Activated CD8-positive, alpha-beta memory T cell treated with anti-CD3 and anti-CD28 coated beads for 36 hours (primary cell): ENCODE measurements at regions not wholly inside any gene's neighbourhood (a gene's known extent, or its start where the extent isn't known, plus 50 kb on each side); places are given as distances from the start of the nearest gene placed in this dataset.

ENCODE experiments used
- CTCF ChIA-PET: fragments of 350-600 bp; sonication (Branson Sonifier 250); formaldehyde crosslinking; loops from one replicate; lab custom pipeline; 2021; ENCODE audit warnings: antibody characterized with exemption; lab: Charles Lee
- POLR2A ChIA-PET: fragments of 350-600 bp; sonication (Branson Sonifier 250); formaldehyde crosslinking; loops from one replicate; lab custom pipeline; 2021; ENCODE audit warnings: antibody characterized with exemption; lab: Charles Lee

DNA sequence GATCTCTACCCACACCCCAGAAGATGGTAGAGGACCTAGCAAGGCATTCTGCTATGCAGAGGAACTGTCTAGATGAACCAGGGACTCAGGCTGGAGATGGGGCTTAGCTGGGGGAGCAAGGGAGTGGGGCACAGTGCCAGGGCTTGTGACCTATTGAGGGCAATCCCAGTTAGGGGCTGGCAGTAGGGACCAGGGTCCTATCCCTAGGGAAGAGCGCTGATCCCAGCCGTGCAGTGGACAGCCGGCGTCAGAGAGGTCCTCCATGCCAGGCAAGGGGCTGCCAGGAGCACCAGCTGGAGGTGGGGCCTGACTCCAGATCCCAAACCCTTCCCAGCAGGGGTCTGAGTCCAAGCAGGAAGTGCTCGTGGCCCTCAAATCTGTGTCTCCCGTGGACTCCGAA, 52.7 kb upstream of the NEURL1B start:
- CTCF ChIA-PET = no interaction called here
- POLR2A ChIA-PET = no interaction called here

DNA sequence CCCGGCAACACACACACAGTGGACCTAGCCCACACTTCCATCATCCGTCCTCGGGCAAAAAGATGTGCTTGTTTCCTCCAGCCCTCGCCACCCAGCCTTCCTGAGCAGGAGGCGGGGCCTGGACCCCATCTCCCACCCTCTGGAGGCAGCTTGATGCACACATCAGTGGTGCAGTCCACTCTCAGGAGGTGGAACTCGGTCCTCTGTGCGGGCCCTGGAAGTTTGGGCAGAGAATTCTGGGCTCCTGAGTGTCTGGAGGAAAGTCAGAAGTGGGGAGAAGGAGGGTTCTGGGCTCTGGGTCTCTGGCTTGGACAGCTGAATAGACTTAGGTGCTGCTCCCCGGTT, 54.0 kb upstream of the NEURL1B start:
- CTCF ChIA-PET = no interaction called here
- POLR2A ChIA-PET = no interaction called here

DNA sequence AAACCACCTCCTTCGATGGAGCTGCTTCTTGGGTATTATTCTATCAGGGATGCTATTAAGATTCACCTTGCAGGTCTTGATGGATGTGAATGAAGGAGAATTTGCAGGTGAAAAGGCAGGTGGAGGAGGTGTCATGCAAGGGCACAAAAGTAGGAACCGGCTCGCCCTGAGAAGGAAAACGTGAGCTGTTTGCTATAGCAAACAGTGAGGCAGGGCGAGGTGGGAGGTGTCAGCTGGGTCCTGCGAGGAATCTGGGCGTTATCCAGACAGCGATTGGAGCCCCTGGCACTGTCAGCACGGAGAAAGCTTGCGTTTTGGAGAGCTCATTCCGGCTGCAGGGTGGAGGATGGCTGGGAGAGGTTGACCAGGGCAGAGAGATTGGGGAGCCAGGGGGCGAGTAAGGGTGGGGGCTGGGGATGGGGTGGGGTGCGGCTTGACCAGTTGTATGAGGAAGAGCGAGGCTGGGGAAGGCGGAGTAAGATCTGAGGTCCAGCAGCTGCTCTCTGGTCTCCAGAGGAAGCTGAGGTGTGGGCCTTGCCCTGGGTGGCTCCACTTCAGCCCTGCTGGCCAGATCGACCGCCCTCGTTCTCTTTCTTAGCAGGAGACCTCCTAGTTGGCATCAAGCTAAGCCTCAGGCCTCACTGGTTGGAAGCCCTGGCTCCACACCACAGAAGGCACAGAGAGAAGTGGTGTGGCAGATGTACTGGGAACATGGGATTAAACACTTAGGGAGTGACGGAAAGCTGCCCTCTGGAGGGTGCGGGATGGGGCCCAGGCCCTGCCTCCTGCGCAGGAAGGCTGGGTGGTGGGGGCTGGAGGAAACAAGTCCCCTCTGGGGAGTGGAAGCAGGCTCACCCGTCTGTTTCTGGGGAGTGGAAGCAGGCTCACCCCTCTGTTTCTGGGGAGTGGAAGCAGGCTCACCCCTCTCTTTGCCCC, 54.7 kb upstream of the NEURL1B start:
- CTCF ChIA-PET = no interaction called here

DNA sequence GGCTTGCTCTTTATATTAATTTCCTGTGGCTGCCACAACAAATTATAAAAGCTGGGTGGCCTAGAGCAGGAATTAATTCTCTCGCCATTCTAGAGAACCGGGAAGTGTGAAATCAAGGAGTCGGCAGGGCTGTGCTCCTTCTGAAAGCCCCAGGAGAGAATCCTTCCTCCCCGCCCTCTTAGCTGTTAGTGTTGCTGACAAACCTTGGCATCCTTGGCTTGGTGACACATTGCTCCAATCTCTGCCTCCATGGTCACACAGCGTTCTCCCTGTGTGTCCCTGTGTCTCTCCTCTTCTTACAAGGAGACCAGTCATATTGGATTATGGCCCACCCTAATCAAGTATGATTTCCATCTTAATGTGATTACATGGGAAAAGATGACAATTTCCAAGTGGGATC, 55.9 kb upstream of the NEURL1B start:
- CTCF ChIA-PET = no interaction called here
- POLR2A ChIA-PET = interaction anchor here (0.6 kb wide), 1 partner anchor 105 kb away, joined by 8 read pairs; no protein-coding TSS in a partner anchor

More for the DNA sequence above, 54.7 kb upstream of the NEURL1B start:
- POLR2A ChIA-PET = no interaction called here

DNA sequence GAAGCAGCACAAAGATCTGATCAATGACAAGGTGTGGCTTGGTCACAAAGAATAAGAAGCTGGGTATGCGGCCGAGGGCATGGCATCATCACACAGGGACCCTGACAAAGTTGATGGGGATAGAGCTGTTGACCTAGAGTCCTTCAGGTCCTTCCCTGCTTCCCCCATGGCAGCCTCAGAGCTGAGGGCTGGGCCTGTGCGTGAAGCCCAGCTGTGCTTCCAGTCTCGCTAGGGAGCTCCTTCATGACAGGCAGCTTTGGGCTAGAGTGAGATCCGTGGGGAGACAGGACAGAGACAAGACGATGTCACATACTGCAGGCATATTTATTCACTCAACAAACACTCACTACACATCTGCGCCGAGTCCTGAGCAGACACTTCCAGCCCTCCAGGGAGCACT, 56.4 kb upstream of the NEURL1B start:
- ChIA-PET CTCF (no interaction called here), POLR2A (no interaction called here)

DNA sequence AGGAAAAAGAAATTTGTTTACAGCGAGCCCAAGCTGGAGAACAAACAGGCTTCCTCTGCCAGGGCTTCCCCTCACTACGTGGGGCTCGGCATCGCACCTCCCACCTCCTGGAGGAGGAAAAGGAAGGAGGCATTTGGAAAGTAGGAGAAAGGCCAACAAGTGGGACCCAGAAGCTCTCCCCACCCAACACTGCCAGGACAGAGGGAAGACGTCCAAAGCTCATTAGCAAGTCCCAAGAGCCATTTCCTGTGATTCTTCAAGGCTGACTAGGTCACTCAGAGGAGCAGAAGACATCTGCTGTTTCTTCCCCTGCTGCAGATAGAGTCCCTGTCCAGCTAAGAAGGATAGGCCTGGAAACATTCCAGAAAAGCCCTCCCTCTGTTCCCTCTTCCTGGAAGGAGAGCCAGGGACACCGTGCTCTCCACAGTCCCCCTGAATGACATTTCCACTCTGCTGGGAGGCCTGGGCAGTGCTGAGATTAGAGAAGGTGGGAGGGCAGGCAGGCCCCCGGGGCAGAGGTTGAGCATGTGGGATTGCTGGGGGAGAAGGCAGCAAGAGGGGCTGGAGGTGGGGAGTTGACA, 57.0 kb upstream of the NEURL1B start:
- ChIA-PET CTCF (no interaction called here), POLR2A (no interaction called here)

DNA sequence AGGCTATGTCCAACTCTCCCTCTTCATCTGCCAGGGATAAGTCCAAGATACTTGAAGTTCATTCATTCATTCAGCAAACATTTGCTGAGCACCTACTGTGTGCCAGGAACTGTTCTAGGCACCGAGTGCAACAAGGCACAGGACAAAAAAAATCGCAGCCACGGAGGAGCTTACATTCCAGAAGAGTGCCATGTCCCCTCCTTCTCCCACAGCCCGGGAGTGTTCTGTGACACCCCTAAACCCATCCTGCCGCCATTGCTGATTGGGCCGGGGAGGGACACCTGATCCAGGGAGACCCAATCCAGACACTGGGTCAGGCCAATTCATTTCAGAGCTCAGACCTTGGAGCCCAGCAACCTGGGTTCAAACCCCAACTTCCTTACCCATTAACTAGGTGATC, 58.1 kb upstream of the NEURL1B start:
- ChIA-PET POLR2A (no interaction called here), CTCF (no interaction called here)

DNA sequence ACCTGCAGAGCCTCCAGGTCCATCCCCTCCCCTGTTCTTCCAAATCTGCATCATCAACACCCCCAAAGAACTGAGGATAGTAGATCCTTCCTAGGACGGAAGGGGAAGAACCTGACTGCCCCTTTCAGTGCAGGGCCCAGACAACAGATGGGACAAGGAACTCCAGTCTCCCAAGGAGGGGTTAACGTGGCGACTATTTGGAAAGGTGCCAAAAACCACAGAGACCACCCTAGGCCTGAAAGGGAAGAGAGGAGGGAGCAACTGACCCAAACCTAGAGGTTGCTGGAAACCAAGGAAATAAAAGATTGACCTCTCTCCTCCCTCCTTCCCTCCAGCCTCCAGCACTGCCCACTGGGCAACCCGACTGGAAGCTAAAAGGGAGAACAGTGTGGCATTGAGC, 59.7 kb upstream of the NEURL1B start:
- POLR2A ChIA-PET = no interaction called here
- CTCF ChIA-PET = no interaction called here

DNA sequence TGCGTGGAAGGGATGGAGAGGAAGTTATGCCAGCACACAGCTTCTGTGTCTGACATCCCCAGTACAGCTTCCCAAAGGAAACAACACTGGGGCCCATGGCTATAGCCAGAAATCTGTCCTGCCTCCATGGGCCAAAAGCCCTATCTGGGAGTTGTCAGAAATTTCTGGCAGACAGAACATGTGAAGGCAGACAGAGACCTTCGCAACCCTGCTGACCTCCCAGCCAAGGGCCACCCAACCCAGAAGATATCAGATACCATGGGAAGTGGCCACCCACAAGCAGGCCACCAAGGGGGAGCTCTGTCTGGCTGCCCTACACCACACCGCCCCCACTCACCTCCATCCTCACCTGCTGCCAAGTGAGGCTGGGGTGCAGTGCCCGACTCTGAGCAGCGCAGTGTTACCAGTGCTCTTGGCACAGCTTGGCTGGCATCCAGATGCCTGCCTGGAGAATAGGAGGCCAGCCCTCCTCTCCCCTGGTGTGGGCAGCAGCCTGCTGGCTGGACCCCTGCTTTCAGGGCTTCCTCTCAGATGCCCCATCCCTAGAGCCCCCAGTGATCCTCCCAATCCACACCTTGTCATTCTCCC, 61.6 kb upstream of the NEURL1B start:
- CTCF ChIA-PET = no interaction called here
- POLR2A ChIA-PET = no interaction called here

DNA sequence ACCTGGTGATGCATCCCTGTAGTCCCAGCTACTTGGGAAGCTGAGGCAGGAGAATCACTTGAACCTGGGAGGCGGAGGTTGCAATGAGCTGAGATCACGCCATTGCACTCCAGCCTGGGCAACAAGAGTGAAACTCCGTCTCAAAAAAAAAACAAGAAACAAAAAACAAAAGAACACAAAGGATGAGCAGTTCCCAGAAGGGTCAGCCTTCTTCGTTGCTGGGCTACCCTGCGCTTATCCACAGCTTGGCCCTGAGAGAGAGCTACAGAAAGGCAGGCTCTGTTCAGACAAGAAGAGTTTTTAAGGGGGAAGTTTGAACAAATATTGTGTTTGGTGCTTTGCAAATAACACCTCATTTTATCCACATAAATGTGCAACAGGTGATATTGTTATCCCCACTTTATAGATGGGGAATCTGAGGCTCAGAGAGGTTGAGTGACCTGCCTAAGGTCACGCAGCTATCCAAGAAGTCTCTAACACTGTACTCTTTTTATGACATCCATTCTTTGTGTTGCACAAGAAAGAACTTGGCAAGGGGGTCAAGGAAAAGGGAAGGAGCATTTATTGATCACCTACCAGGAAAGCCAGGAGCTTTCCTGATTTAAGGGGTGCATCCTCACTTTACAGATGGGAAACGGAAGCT, 63.7 kb upstream of the NEURL1B start:
- ChIA-PET CTCF (no interaction called here), POLR2A (no interaction called here)

DNA sequence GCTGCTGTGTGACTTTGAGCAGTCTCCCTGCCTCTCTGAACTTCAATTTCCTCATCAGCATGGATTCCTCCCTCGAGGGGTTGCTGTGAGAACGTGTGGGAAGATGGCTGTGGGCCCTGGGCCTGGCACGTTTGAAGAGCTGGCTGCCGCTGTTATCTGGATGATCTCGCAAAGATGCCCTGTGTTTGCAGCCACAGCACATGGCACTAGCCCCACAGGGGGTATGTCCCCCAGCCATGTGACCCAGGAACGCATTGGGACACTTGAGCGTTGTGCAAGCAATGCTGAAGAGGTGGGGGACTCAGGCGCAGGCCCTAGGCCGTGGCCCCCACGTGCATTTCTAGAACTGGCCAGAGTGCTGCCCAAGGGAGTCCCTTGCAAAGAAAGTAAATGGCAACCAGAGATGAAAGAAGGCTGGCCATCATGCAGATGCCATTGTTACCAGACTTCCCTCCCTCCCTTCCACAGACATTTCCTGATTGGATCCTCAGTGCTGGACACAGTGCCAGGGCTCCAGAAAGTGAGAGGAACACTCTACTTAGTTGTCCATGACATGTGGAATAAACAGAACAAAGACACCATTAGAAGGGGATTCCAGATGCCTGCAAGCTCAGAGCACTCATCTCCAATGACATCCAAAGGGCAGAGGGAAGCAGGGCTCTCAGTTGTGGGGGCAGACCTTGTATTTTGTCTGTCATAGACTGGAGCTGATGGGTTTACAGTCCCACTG, 65.1 kb upstream of the NEURL1B start:
- POLR2A ChIA-PET = no interaction called here
- CTCF ChIA-PET = no interaction called here

DNA sequence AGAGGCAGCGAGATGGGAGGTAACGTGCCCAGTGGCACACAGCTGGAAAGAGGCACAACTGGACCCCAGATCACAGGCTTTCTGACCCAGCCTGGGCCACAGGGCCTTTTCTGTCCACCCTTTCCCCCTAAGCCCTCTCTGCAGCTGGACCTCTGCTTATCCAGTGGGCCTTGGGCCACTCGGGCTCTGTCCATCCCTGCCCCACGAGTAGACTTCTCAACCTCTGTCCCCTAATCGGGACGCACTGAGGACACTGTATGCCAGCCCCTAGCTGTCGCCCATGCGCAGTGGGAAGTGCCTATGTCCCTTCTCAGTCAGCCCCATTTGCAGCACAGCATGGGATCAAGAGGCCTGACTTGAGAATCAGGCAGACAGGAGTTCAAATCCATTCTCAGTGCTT, 65.6 kb upstream of the NEURL1B start:
- ChIA-PET POLR2A (no interaction called here), CTCF (no interaction called here)

DNA sequence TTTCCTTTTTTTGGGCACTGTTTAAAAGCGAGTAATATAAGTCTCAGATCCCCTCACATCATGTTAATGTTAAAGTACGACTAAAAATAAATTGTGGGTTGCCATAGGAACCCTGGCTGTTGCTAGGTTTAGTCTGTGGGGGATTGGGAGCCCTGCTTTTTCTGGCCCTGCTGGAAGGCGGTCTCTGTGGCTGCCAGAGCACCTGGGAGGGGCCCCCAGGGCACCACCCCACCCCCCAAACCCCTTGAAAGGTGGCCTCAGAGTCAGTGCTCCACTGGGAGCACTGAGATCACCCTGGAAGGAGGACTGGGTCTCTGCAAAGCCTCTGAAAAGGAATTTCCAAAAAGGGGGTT, 66.2 kb upstream of the NEURL1B start:
- POLR2A ChIA-PET = no interaction called here

DNA sequence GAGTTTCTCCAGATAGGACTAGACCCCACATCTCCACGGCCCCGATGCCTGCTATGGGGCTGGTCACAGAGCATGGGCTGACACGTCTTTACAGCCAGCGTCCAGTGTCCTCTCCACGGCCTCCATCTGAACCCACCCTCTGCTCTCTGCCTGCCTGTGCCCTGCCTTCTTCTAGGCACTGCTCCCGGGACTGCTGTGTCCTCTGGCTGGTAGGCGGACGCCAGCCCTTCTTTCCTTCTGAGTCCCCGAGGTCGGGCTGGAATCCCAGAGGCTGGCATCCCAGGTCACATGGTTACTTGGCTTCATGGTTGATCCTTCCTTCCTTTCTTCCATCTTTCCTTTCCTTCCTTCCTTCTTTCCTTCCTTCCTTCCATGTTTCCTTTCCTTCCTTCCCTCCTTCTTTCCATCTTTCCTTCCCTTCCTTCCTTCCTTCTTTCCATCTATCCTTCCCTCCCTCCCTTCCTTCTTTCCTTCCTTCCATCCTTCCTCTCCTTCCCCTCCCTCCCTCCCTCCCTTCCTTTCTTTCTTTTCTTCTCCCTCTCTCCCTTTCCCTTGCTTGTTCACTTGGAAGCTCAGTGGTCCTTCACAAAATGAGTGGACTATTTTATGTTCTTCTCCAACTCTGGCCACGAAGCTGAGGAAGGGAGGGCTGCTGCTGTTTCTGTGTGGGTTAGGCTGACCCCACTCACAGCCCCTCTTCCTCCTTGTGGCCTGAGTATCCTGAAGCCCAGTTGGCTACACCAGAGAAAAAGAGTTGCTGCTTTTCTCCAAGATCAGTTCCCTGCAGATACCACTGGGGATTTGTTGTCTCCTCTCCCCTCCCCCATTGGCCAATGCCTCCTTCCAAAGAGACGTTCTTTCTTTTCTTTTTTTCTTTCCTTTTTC, 66.8 kb upstream of the NEURL1B start:
- CTCF ChIA-PET = no interaction called here
- POLR2A ChIA-PET = no interaction called here

More for the DNA sequence above, 66.2 kb upstream of the NEURL1B start:
- CTCF ChIA-PET = no interaction called here

DNA sequence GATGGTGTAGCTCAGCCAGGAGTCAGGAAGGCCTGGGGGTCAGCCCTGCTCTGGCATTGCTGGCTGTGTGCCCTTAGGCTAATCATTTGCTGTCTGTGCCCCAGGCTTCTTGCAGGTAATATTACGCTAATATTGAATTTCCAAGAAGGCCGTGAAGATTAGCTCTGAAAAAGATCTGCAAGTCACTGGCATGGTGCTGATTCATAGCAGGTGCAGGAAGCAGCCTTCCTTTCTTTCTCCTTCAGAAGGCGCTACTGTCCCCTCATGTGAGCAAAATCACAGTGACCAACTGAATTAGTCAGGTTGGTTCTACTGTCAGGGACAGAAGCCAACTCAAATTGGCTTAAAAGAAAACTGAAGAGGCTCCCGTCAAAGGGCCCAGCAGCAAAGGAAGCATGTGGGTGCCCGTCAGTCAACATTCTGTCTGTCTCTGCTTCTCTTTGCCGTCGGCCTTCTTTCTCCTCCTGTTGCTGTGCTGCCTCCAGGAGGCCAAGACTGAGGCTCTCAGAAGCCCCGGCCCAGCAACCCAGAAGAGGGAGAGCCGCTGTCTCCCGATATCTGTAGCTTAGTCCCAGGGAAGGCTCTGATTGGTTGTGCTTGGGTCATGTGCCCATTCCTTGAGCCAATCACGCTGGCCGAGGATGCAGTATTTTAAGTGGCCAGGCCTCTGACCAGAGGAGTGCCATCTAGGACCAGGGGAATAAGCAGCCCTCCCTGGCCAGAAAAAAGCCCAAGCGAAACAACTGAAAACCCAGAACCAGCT, 67.8 kb upstream of the NEURL1B start:
- CTCF ChIA-PET = no interaction called here

DNA sequence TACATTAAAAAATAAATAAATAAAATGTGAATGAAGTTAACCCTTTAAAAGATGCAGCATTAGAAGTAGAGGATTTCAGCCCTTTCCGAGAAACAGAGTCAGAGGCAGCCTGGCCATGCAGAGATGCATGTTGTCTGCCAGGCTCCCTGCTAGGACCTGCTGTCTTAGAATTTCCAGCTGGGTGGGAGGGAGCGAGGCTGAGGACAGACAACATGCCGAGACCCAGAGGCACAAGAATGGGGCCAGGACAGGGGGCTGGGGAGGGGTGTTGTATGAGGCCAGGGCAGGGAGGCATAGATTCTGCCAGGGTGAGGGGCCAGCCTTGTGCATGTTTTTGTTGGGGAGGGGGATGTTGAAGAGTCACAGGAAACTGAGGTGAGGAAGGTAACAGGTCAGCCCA, 68.6 kb upstream of the NEURL1B start:
- CTCF ChIA-PET = interaction anchor here (1.0 kb wide), 1 partner anchor 126 kb away, joined by 3 read pairs; no protein-coding TSS in a partner anchor
- POLR2A ChIA-PET = no interaction called here

More for the DNA sequence above, 67.8 kb upstream of the NEURL1B start:
- POLR2A ChIA-PET = no interaction called here

DNA sequence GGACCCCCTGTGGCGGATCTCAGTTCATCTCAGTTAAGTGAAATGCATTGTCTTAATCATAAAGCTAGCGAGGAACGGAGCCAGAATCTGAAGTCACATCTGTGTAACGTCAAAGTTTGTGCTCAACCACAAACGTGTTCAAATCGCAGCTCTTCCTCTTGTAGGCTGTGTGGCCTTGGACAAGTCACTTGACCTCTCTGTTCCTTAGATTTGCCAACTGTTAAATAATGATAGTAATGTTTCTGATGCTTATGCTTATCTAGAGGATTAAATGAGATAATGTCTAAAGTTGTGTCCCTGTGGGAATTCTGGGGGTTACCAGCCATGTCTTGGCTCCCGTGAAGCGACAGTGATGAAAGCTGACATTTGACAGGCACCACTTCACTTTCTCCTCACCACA, 69.2 kb upstream of the NEURL1B start:
- POLR2A ChIA-PET = no interaction called here
- CTCF ChIA-PET = interaction anchor here (0.6 to 1.0 kb wide), 2 partner anchors 43 to 126 kb away, joined by 3 read pairs; no protein-coding TSS in a partner anchor

DNA sequence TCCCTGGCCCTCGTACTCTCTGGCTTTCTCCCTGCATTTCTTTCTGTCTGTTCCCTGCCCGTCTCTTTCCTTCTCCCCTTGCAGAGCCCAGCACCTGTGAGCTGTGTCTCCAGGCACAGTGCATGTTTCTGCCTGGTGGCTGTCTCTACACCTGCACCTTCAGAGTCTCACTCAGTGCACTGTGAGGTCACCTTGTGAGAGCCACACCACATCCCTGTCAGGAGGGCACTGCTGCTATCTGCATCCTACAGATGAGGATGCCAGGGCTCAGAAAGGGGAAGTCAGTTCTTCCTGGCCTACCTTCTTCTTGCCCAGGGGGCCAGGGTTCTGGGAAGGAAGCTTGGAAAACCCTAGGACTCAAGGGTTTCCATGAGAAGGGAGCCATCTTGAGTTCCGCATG, 69.7 kb upstream of the NEURL1B start:
- POLR2A ChIA-PET = no interaction called here
- CTCF ChIA-PET = interaction anchor here (0.6 to 1.0 kb wide), 2 partner anchors 43 to 127 kb away, joined by 3 read pairs; no protein-coding TSS in a partner anchor
